Panc1 (cell line): ENCODE measurements at regions not wholly inside any gene's neighbourhood (a gene's known extent, or its start where the extent isn't known, plus 50 kb on each side); places are given as distances from the start of the nearest gene placed in this dataset.

Experiments used
- ATAC-seq: fragments of 200-7000 bp; cut with Tn5 transposase; 2 replicates; pipeline ENCODE4 v1.9.1; 2020; ENCODE audit warnings: mild to moderate bottlenecking, moderate library complexity
- BruUV-seq: library from RNA; stranded (reverse); fragments of 400-500 nt; replicated peaks from 2 replicates; lab custom pipeline; 2021; lab: Mats Ljungman, UMichigan
- CTCF ChIA-PET: fragments of 300-600 bp; sonication (Branson Sonifier 250); formaldehyde crosslinking; loops from one replicate; lab custom pipeline; 2022; ENCODE audit warnings: antibody characterized with exemption; lab: Charles Lee
- POLR2A ChIA-PET: fragments of 300-600 bp; sonication (Branson Sonifier 250); formaldehyde crosslinking; loops from one replicate; lab custom pipeline; 2022; ENCODE audit warnings: antibody characterized with exemption; lab: Charles Lee
- DNase-seq: peaks from one replicate; pipeline ENCODE4 v3.0.0-alpha.2; 2010; ENCODE audit warnings: low read depth, low spot score
- H3K27ac ChIP-seq: 2 replicates; pipeline ENCODE4 v1.5.1; 2011; ENCODE audit warnings: mild to moderate bottlenecking, low read length, inconsistent platforms
- H3K27me3 ChIP-seq: fragments of 200-500 bp; sonication (Bioruptor generic); 2 replicates; pipeline ENCODE4 v1.6.0; 2014; ENCODE audit warnings: low read length, inconsistent platforms; ENCODE audit not compliant: control insufficient read depth, insufficient read depth
- H3K36me3 ChIP-seq: fragments of 200-500 bp; sonication (Bioruptor generic); 2 replicates; pipeline ENCODE4 v1.5.1; 2014; ENCODE audit warnings: inconsistent platforms, mild to moderate bottlenecking, low read length, moderate library complexity; ENCODE audit not compliant: control insufficient read depth, insufficient read depth
- H3K4me1 ChIP-seq: 2 replicates; pipeline ENCODE4 v1.5.1; 2011; ENCODE audit warnings: inconsistent platforms, mild to moderate bottlenecking, low read length, moderate library complexity; ENCODE audit not compliant: control insufficient read depth, insufficient read depth
- H3K4me3 ChIP-seq, 2 experiments: 2 replicates each; pipeline ENCODE4 v1.5.1; 2011 to 2012; ENCODE audit warnings: low read depth in 2 of 2, low read length in 2 of 2, mild to moderate bottlenecking in 2 of 2, inconsistent platforms in 1 of 2, moderate library complexity in 1 of 2
- H3K9me3 ChIP-seq: fragments of 200-500 bp; sonication (Bioruptor generic); 2 replicates; pipeline ENCODE4 v1.5.1; 2014; ENCODE audit warnings: low read depth, mild to moderate bottlenecking, inconsistent platforms, low read length, moderate library complexity; ENCODE audit not compliant: control insufficient read depth, insufficient read depth
- CTCF ChIP-seq: fragments of 450-650 bp; IDR thresholded peaks from 2 replicates; pipeline ENCODE4 v1.5.1; 2017; ENCODE audit warnings: mild to moderate bottlenecking
- POLR2AphosphoS5 ChIP-seq: IDR thresholded peaks from 2 replicates; pipeline ENCODE4 v1.6.1; 2012; ENCODE audit warnings: mild to moderate bottlenecking, low read depth, low read length, moderate library complexity
- REST ChIP-seq, 2 experiments: IDR thresholded peaks; 2 replicates each; pipeline ENCODE4 v1.6.1; 2011 to 2012; ENCODE audit warnings: low read depth in 2 of 2, control low read depth in 1 of 2, low read length in 1 of 2, mild to moderate bottlenecking in 1 of 2, moderate library complexity in 1 of 2; ENCODE audit not compliant: insufficient read depth in 1 of 2
- SIN3A ChIP-seq: IDR thresholded peaks from 2 replicates; pipeline ENCODE4 v1.6.1; 2012; ENCODE audit warnings: low read depth, mild to moderate bottlenecking, low read length, moderate library complexity, borderline replicate concordance; ENCODE audit not compliant: insufficient read depth
- TCF7L2 ChIP-seq: IDR thresholded peaks from 2 replicates; pipeline ENCODE4 v1.6.1; 2011; ENCODE audit warnings: mild to moderate bottlenecking, low read depth, low read length, inconsistent platforms
- in situ Hi-C: cut with HindIII; loops from 2 replicates; pipeline ENCODE4 v1.10.0; 2016; ENCODE audit warnings: low sequenced_read_pairs, low pct_unique_long_range_greater_than_20kb
- intact Hi-C: fragments of 100-400 bp; cut with micrococcal nuclease; formaldehyde crosslinking; loops from one replicate; pipeline ENCODE4 v1.10.0; 2022; ENCODE audit not compliant: unreplicated experiment

GRCh38 chr3:156619376-156619775 is 55.0 kb upstream of the TIPARP start:
- intact Hi-C loops, result no loop called here
- Histone ChIP-seq H3K27me3 (no peaks in the 10 kb centered on the region), H3K36me3 (no peaks in the 10 kb centered on the region), H3K9me3 (no peaks in the 10 kb centered on the region), H3K4me3 (no peak overlapping the region), H3K27ac (no peak overlapping the region), H3K4me1 (no peaks in the 10 kb centered on the region)
- no peak for TF ChIP-seq TCF7L2
- TF ChIP-seq CTCF, result no peak
- no peak for TF ChIP-seq POLR2AphosphoS5
- TF ChIP-seq REST (IDR thresholded peaks at IDR 0.05; ENCODE audit: insufficient read depth in 1 of 2, low read depth in 2 of 2, low read length in 1 of 2), result no peak
- no peak for TF ChIP-seq SIN3A
- ChIA-PET POLR2A (no interaction called here), CTCF (no interaction called here)
- in situ Hi-C loops, result no loop called here
- DNase-seq, result no peak
- no TSS peak for BruUV-seq
- ATAC-seq, result no peak

- no peaks in the 10 kb centered on the region for H3K27me3 ChIP-seq
- no peak for TF ChIP-seq CTCF
- no peak for TF ChIP-seq REST (IDR thresholded peaks at IDR 0.05; ENCODE audit: insufficient read depth in 1 of 2, low read depth in 2 of 2, low read length in 1 of 2)
- no peak for TF ChIP-seq TCF7L2
- no peak for TF ChIP-seq SIN3A
- no peak for TF ChIP-seq POLR2AphosphoS5
- H3K4me3 ChIP-seq, result no peak overlapping the region
- no peaks in the 10 kb centered on the region for H3K36me3 ChIP-seq
- intact Hi-C loops (no loop called here), in situ Hi-C loops (no loop called here)
- H3K4me1 ChIP-seq, result no peaks in the 10 kb centered on the region
- ChIA-PET POLR2A (no interaction called here), CTCF (no interaction called here)
- no TSS peak for BruUV-seq
- no peaks in the 10 kb centered on the region for H3K9me3 ChIP-seq
- H3K27ac ChIP-seq, result no peak overlapping the region
- DNase-seq (no peak), ATAC-seq (no peak)
These were observed 56.6 kb upstream of the TIPARP start for GRCh38 chr3:156617781-156618180.
